Stimulated activated naive CD8-positive, alpha-beta T cell treated with anti-CD3 and anti-CD28 coated beads, Interleukin-15, Interleukin-2, amounts not matched to agents 100 U/mL and 50 U/mL, for 24 hours (primary cell): ENCODE measurements at regions not wholly inside any gene's neighbourhood (a gene's known extent, or its start where the extent isn't known, plus 50 kb on each side); places are given as distances from the start of the nearest gene placed in this dataset.

Source experiments
- ATAC-seq: fragments of 150-1000 bp; cut with Tn5 transposase; one replicate; pipeline ENCODE4 v1.10.0; 2021
- DNase-seq: peaks from one replicate; pipeline ENCODE4 v3.0.0; 2021

- no peak for ATAC-seq
- no peak for DNase-seq
Measured at GRCh38 chr7:68309271-68309670, 1289.0 kb upstream of the AUTS2 start.

DNA sequence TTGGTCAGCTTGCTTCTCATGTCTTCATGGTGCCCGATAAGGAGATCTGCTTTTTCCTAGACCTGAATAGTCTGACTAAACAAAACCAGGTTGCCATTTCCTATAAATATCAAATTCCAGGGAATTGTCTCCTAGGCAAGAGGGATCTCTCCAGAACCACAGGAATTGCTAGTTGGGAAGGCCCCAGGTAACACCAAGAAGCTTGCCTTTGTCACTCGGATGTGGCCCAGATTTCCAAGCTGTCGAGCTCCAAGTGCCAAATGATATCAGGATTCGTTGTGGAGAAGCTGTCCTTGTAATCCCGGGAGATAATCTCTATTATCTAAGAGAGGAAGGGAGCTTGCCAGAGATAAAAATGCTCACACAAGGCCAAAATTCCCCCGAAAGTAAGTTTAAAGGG lies 1288.5 kb upstream of the AUTS2 start:
- ATAC-seq (no peak), DNase-seq (no peak)

- DNase-seq (no peak), ATAC-seq (no peak)
Measured at GRCh38 chr7:68311958-68312357, 1286.3 kb upstream of the AUTS2 start.

- DNase-seq (no peak), ATAC-seq (no peak)
Measured at GRCh38 chr7:68313806-68314205, 1284.5 kb upstream of the AUTS2 start.

GRCh38 chr7:68314208-68314607 lies 1284.1 kb upstream of the AUTS2 start:
- DNase-seq = no peak
- ATAC-seq = no peak

DNA sequence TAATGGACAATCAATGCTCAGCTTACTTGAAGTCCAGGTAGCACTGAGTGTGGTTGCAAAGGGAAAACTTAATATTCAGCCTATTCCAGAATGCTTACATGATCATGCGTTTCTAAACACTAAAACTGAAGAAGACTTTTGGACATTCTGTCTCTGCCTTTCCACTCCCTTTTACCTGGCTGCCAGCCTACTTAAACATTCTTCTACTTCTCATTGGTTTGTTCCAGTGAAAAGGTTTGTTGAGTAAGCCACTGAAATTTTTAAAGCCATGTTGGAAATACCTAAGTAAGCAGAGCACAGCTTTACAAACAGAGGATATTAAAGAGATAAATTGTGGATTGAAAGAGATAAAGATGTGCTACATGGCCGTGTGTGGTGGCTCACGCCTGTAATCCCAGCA lies 1280.8 kb upstream of the AUTS2 start:
- DNase-seq (no peak), ATAC-seq (no peak)

DNA sequence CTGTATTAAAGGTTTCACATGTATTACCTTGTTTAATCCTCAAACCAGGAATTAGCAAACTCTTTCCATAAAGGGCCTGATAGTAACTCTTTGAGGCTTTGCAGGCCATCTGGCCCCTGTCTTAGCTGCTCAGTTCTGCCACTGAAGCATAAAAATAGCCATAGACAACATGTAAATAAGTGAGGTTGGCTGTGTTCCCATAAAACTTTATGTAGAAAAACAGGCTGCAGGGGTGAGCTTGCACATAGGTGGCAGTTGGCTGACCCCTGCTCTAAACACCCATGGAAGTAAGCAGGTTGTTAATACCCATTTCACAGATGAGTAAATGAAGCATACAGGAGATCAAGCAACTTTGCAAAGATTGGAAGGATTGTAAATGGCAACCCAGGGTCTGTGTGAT lies 1279.2 kb upstream of the AUTS2 start:
- DNase-seq = no peak
- no peak for ATAC-seq

DNA sequence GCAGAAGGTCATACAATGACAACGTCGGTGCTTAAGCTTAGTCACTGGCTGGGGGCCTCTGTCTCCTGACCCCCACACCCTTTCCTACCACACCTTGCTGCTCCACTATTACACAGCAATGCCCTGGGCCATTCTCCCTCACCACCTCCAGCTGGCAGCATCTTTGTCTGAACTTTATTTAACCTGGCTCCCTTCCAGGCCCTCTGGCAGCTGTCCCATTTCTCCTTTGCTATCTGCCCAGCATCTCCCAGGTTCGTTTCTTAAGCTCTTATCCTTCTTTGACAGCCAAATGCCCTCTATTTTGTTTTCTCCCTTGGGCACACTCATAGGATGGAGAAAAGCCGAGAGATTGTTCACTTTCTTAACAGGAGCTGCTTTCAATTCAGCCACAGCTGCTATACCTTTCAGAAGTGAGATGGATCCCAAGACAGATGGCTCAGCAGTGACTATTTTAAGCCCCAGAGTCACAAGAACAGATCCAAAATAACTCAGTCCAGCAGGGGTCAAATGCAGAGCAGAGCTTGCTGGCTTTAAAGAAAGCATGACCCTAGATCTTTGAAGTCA lies 1277.1 kb upstream of the AUTS2 start:
- DNase-seq = no peak
- ATAC-seq = no peak

GRCh38 chr7:68321776-68322496 lies 1276.3 kb upstream of the AUTS2 start:
- DNase-seq (no peak), ATAC-seq (no peak)

DNA sequence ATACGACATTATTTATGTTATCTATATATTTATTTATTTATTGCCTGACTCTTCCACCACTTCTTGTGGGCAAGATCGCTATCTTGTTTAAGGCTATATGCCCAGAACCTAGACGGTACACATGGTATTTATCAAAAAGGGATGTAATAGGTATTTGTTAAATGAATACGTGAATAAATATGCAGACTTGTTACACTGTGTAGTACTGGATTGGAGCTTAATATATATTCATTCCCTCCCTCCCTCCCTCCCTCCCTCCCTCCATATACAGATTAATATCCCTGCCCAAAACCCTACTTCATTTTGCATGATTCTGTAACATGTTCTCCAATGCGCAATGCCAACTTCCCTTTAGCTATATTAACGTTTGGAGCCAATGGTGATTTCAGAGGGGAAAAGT lies 1273.7 kb upstream of the AUTS2 start:
- DNase-seq = no peak
- ATAC-seq = no peak

GRCh38 chr7:68334216-68334615 lies 1264.1 kb upstream of the AUTS2 start:
- DNase-seq = no peak
- ATAC-seq = no peak

DNA sequence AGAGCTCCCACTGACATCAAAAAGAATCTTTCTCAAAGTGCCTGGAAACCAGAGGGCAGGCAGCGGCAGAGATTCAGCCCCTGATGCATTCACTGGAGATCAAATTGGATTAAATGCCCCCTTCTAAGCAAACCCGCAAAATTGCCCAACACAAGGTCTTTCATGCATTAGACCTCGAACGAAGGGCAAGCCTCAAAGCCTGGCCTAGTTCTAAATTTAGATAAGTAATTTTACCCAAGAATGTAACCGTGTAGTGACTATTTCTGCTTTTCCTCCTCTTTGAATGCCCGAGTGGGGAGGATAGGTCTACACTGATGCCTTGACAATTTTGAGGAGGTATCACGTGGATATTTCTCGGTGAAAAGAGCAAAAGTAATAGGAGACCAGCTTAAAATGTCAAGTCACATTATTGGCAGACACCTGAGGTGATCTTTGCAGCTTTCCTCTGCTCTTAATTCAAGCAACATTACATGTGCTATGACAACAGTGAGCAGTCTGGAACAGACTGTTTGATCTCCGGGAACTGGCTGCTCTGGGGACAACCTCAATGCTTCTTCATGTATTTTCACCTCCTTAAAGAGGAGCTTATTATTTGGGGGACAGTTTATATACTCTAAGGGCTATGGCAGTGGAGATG lies 1263.5 kb upstream of the AUTS2 start:
- no peak for DNase-seq
- no peak for ATAC-seq

GRCh38 chr7:68336594-68336993 lies 1261.7 kb upstream of the AUTS2 start:
- no peak for ATAC-seq
- DNase-seq = no peak

DNA sequence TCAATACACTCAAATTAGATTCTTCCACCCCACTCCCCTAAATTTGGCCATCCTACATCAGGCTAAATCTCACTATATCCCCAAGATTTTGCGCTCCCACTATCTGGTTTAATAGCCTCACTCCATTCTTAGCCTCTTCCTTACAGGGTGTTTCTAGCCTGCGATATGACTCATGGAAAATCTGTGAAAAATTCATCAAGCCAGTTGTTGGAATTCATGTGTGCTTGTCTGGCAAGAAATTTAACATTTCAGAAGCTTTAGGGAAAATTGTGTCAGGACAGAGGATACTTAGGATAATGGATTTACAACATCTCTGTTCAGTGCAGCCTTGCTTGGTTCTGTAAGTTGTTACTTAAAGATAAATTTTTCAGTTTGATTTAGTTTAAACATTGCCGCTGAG lies 1249.9 kb upstream of the AUTS2 start:
- DNase-seq = no peak

DNA sequence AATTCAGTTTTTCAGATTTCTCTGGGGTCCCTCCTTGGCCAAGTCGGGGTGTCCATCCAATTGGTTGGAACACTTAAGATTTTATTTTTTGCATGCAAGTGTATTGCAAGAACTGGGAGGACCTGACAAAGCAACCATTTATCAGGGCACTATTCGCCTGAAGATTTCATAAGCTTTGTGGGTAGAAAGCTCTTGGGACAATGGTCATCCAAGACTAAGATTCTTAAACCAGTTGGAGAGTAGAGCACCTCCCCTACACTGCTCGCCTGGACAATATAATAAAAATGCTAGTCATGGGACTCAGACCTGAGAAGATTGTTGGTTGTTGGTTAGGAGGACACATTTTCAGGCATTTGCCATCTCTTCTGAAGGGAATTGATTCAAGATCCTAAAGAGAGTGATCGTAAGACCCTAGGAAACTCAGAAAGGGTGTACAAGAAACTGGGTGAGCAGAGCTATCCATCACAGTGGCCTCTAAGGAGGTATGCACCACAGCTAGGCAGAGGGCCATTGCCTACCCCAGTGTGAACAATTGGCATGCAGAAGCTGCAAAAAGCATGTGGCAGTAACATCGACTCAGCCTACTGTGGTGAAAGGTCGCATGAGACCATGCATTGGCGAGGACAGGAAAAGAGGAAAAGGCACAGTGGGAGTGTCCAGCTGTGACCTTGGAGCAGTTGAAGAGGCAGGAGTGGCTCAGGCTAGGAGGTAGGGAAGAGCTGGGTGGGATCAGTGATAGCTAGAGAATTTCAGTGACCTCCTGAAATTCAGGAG lies 1235.3 kb upstream of the AUTS2 start:
- no peak for ATAC-seq

More for the DNA sequence above, 1249.9 kb upstream of the AUTS2 start:
- ATAC-seq = no peak

GRCh38 chr7:68364886-68365625 lies 1233.2 kb upstream of the AUTS2 start:
- no peak for ATAC-seq

More for the DNA sequence above, 1235.3 kb upstream of the AUTS2 start:
- no peak for DNase-seq

DNA sequence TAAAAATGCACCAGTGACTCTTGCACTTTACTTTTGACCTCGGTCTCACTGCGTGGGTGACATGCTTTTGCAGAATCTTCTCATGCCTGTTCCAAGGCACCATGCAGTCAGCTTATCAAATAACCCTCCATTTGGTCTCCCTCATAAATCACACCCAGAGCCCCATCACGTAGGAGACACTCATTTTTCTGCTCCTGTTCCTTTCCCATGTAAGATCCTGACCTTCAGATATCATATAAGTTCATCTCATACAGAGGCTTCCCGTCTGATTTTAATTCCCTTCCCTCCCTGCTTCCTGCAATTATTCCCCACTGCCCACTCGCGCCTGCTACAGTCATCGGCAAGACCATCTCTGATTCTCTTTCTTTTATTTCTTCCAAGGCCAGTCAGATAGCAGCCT lies 1226.3 kb upstream of the AUTS2 start:
- DNase-seq (no peak), ATAC-seq (no peak)

More at GRCh38 chr7:68364886-68365625, 1233.2 kb upstream of the AUTS2 start:
- no peak for DNase-seq

GRCh38 chr7:68376131-68376661 lies 1222.1 kb upstream of the AUTS2 start:
- no peak for ATAC-seq

DNA sequence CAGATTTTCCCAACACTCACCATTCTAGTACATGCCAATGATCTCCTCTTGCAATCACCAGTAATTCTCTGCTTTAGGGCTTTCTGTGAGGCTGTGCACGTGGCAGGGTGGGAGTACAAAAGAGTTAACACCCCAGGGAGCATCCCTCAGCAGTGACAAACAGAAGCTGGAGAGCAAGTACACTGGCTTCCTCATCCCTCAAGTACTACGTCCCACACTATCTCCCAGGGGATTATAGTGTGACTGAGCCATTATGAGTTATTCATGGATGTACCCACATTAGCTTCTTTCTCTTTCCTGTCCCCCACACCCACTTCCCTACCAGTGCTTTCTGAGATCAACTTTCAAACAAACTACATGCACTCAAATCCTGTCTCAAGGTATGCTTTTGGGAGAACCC lies 1216.5 kb upstream of the AUTS2 start:
- no peak for DNase-seq
- ATAC-seq = no peak

More at GRCh38 chr7:68376131-68376661, 1222.1 kb upstream of the AUTS2 start:
- DNase-seq = no peak

GRCh38 chr7:68384581-68384980 lies 1213.7 kb upstream of the AUTS2 start:
- ATAC-seq (no peak), DNase-seq (no peak)

GRCh38 chr7:68393051-68393450 lies 1205.2 kb upstream of the AUTS2 start:
- ATAC-seq (no peak), DNase-seq (no peak)

- no peak for ATAC-seq
- no peak for DNase-seq
Measured at GRCh38 chr7:68394131-68394530, 1204.1 kb upstream of the AUTS2 start.
